IMR-90 (cell line): ENCODE measurements at regions not wholly inside any gene's neighbourhood (a gene's known extent, or its start where the extent isn't known, plus 50 kb on each side); places are given as distances from the start of the nearest gene placed in this dataset.

ENCODE experiments used
- ATAC-seq: fragments of 200-7000 bp; cut with Tn5 transposase; 2 replicates; pipeline ENCODE4 v1.9.1; 2020; ENCODE audit warnings: low read depth, mild to moderate bottlenecking, moderate library complexity
- BruUV-seq: library from RNA; stranded (reverse); fragments of 400-500 nt; replicated peaks from 2 replicates; lab custom pipeline; 2021; lab: Mats Ljungman, UMichigan
- CTCF ChIA-PET: fragments of 300-600 bp; formaldehyde crosslinking; extraction: SDS; loops from one replicate; lab custom pipeline; 2021; ENCODE audit warnings: antibody characterized with exemption; lab: Yijun Ruan, JAX
- POLR2A ChIA-PET: fragments of 300-600 bp; sonication (Branson Sonifier 250); formaldehyde crosslinking; loops from one replicate; lab custom pipeline; 2022; ENCODE audit warnings: antibody characterized with exemption; ENCODE audit not compliant: unreplicated experiment; lab: Charles Lee
- DNase-seq: peaks from one replicate; pipeline ENCODE4 v3.0.0; 2013
- H2AFZ ChIP-seq: replicated peaks from 2 replicates; pipeline ENCODE3; 2013; ENCODE audit warnings: low read length, mild to moderate bottlenecking; ENCODE audit not compliant: poor library complexity
- H2AK5ac ChIP-seq: 2 replicates; pipeline ENCODE4 v1.6.1; 2013; ENCODE audit warnings: low read depth, low read length, inconsistent platforms
- H2AK9ac ChIP-seq: replicated peaks from 2 replicates; pipeline ENCODE3; 2013; ENCODE audit warnings: mild to moderate bottlenecking, low read depth, low read length, moderate library complexity; ENCODE audit not compliant: poor library complexity
- H2BK120ac ChIP-seq: 2 replicates; pipeline ENCODE4 v1.6.1; 2013; ENCODE audit warnings: low read depth, low read length, inconsistent platforms
- H2BK15ac ChIP-seq: 3 replicates; pipeline ENCODE4 v1.6.1; 2013; ENCODE audit warnings: low read depth, low read length, inconsistent platforms
- H2BK20ac ChIP-seq: 2 replicates; pipeline ENCODE4 v1.6.1; 2013; ENCODE audit warnings: low read depth, mild to moderate bottlenecking, inconsistent platforms, low read length, moderate library complexity
- H2BK5ac ChIP-seq: 2 replicates; pipeline ENCODE4 v1.6.1; 2013; ENCODE audit warnings: mild to moderate bottlenecking, low read depth, low read length, inconsistent platforms; ENCODE audit not compliant: poor library complexity, severe bottlenecking
- H3K14ac ChIP-seq: replicated peaks from 2 replicates; pipeline ENCODE4 v1.6.1; 2013; ENCODE audit warnings: low read depth, low read length, inconsistent platforms
- H3K18ac ChIP-seq: 2 replicates; pipeline ENCODE4 v1.6.1; 2013; ENCODE audit warnings: low read depth, low read length, control low read depth
- H3K23ac ChIP-seq: 2 replicates; pipeline ENCODE4 v1.6.1; 2013; ENCODE audit warnings: low read depth, low read length, inconsistent platforms
- H3K27ac ChIP-seq: 2 replicates; pipeline ENCODE4 v1.5.1; 2013; ENCODE audit warnings: mild to moderate bottlenecking, control low read depth, low read length; ENCODE audit not compliant: insufficient read depth
- H3K27me3 ChIP-seq: 2 replicates; pipeline ENCODE4 v1.6.1; 2013; ENCODE audit warnings: low read length; ENCODE audit not compliant: control insufficient read depth, insufficient read depth
- H3K36me3 ChIP-seq: 2 replicates; pipeline ENCODE4 v1.6.1; 2013; ENCODE audit warnings: low read length, mixed read lengths; ENCODE audit not compliant: control insufficient read depth, insufficient read depth
- H3K4ac ChIP-seq: 2 replicates; pipeline ENCODE4 v1.6.1; 2013; ENCODE audit warnings: low read depth, low read length, inconsistent platforms
- H3K4me1 ChIP-seq: 2 replicates; pipeline ENCODE4 v1.6.1; 2013; ENCODE audit warnings: low read length, mixed read lengths; ENCODE audit not compliant: control insufficient read depth, insufficient read depth
- H3K4me2 ChIP-seq: 2 replicates; pipeline ENCODE4 v1.6.1; 2013; ENCODE audit warnings: low read depth, mild to moderate bottlenecking, control low read depth, low read length, moderate library complexity
- H3K4me3 ChIP-seq: 2 replicates; pipeline ENCODE4 v1.5.1; 2013; ENCODE audit warnings: low read depth, mild to moderate bottlenecking, control low read depth, low read length, moderate library complexity; ENCODE audit not compliant: insufficient read depth
- H3K56ac ChIP-seq: 2 replicates; pipeline ENCODE4 v1.6.1; 2013; ENCODE audit warnings: low read length, inconsistent platforms; ENCODE audit not compliant: insufficient read depth; ENCODE audit errors: extremely low read depth
- H3K79me1 ChIP-seq, 2 experiments: 2 replicates each; pipeline ENCODE4 v1.6.1; 2013; ENCODE audit warnings: low read length in 2 of 2, inconsistent platforms in 1 of 2, low read depth in 1 of 2
- H3K9ac ChIP-seq: 2 replicates; pipeline ENCODE4 v1.6.1; 2013; ENCODE audit warnings: low read depth, low read length, control low read depth
- H3K9me1 ChIP-seq: 2 replicates; pipeline ENCODE4 v1.6.1; 2013; ENCODE audit warnings: low read length, inconsistent platforms; ENCODE audit not compliant: insufficient read depth
- H3K9me3 ChIP-seq: 2 replicates; pipeline ENCODE4 v1.6.1; 2013; ENCODE audit warnings: low read length; ENCODE audit not compliant: control insufficient read depth, insufficient read depth
- H4K20me1 ChIP-seq: 2 replicates; pipeline ENCODE4 v1.6.1; 2013; ENCODE audit warnings: low read length, inconsistent platforms; ENCODE audit not compliant: insufficient read depth
- H4K5ac ChIP-seq: 2 replicates; pipeline ENCODE4 v1.6.1; 2013; ENCODE audit warnings: mild to moderate bottlenecking, low read depth, low read length, control low read depth
- H4K8ac ChIP-seq, 2 experiments: 2 replicates each; pipeline ENCODE4 v1.6.1; 2013; ENCODE audit warnings: low read depth in 2 of 2, low read length in 2 of 2, control low read depth in 1 of 2, inconsistent platforms in 1 of 2
- H4K91ac ChIP-seq: 2 replicates; pipeline ENCODE4 v1.6.1; 2013; ENCODE audit warnings: low read depth, low read length, inconsistent platforms; ENCODE audit not compliant: insufficient read depth
- BHLHE40 ChIP-seq: fragments of 150-350 bp; IDR thresholded peaks from 2 replicates; pipeline ENCODE4 v1.6.1; 2016; ENCODE audit warnings: mild to moderate bottlenecking, low read depth, low read length
- CEBPB ChIP-seq: IDR thresholded peaks from 2 replicates; pipeline ENCODE4 v1.6.1; 2012; ENCODE audit warnings: low read depth, low read length, improper control_type of control experiment
- CHD1 ChIP-seq: IDR thresholded peaks from 2 replicates; pipeline ENCODE4 v1.6.1; 2012; ENCODE audit warnings: low read depth, low read length, improper control_type of control experiment
- ELK1 ChIP-seq: fragments of 150-350 bp; IDR thresholded peaks from 2 replicates; pipeline ENCODE4 v1.6.1; 2016; ENCODE audit warnings: low read depth, mild to moderate bottlenecking, low read length, moderate library complexity, borderline replicate concordance
- FOS ChIP-seq: fragments of 150-350 bp; IDR thresholded peaks from 2 replicates; pipeline ENCODE4 v1.6.1; 2016; ENCODE audit warnings: low read depth, low read length
- MAFK ChIP-seq: IDR thresholded peaks from 2 replicates; pipeline ENCODE4 v1.6.1; 2012; ENCODE audit warnings: low read depth, low read length, improper control_type of control experiment
- POLR2A ChIP-seq: IDR thresholded peaks from 2 replicates; pipeline ENCODE4 v1.6.1; 2012; ENCODE audit warnings: mild to moderate bottlenecking, low read depth, low read length
- RAD21 ChIP-seq: IDR thresholded peaks from 2 replicates; pipeline ENCODE4 v1.6.1; 2012; ENCODE audit warnings: low read length, improper control_type of control experiment
- RCOR1 ChIP-seq: IDR thresholded peaks from 2 replicates; pipeline ENCODE4 v1.6.1; 2012; ENCODE audit warnings: mild to moderate bottlenecking, low read length, improper control_type of control experiment; ENCODE audit not compliant: insufficient replicate concordance
- RFX5 ChIP-seq: IDR thresholded peaks from 2 replicates; pipeline ENCODE4 v1.8.0; 2012; ENCODE audit warnings: low read depth, mild to moderate bottlenecking, low read length, moderate library complexity
- SMC3 ChIP-seq: fragments of 150-350 bp; IDR thresholded peaks from 2 replicates; pipeline ENCODE4 v1.6.1; 2016; ENCODE audit warnings: low read depth, mild to moderate bottlenecking, antibody characterized with exemption, low read length, moderate library complexity
- WGBS, 2 experiments: methylation state at CpG; one replicate each; pipeline versions ENCODE4 v1.1.5 to v1.1.7; 2013; ENCODE audit warnings: missing lambda C conversion rate in 2 of 2; ENCODE audit not compliant: insufficient read length in 1 of 2; ENCODE audit errors: extremely low coverage in 2 of 2; 5-methylcytosine and 5-hydroxymethylcytosine counted together
- dilution Hi-C: fragments of 300-500 bp; cut with HindIII; formaldehyde crosslinking; loops from one replicate; pipeline ENCODE4 v1.14.3; 2018; ENCODE audit warnings: low sequenced_read_pairs; ENCODE audit not compliant: unreplicated experiment
- in situ Hi-C: fragments of 300-500 bp; cut with MboI; formaldehyde crosslinking; loops from 3 replicates; pipeline ENCODE4 v1.14.3; 2019; ENCODE audit warnings: low sequenced_read_pairs, inconsistent platforms, mixed read lengths
- intact Hi-C: fragments of 100-400 bp; cut with micrococcal nuclease; formaldehyde crosslinking; loops from 2 replicates; pipeline ENCODE4 v1.10.0; 2022

- Histone ChIP-seq H2BK20ac (no peak overlapping the region), H3K4ac (no peak overlapping the region), H3K4me1 (no peaks in the 10 kb centered on the region), H4K5ac (no peak overlapping the region), H3K23ac (no peak overlapping the region), H4K91ac (no peak overlapping the region), H2AFZ (no peak overlapping the region), H3K27ac (no peak overlapping the region), H3K9me3 (peaks cover 4% of the 10 kb centered on the region), H4K8ac (no peak overlapping the region), H3K4me3 (no peak overlapping the region), H4K20me1 (no peaks in the 10 kb centered on the region), H3K27me3 (no peaks in the 10 kb centered on the region), H2BK5ac (no peak overlapping the region), H3K9ac (no peak overlapping the region), H3K4me2 (no peak overlapping the region), H3K36me3 (no peaks in the 10 kb centered on the region), H2AK9ac (no peak overlapping the region), H3K14ac (no peak overlapping the region), H3K56ac (no peak overlapping the region), H3K18ac (no peak overlapping the region), H2BK15ac (no peak overlapping the region), H3K79me1 (no peaks in the 10 kb centered on the region), H3K9me1 (0 out of 2 replicates have a peak, but pooled peaks cover 3% of the 10 kb centered on the region), H2AK5ac (no peak overlapping the region), H2BK120ac (no peak overlapping the region)
- dilution Hi-C loops, result no loop called here
- in situ Hi-C loops, result no loop called here
- CTCF ChIA-PET, result interaction anchor here (0.6 kb wide), 2 partner anchors 99 to 196 kb away, joined by 3 to 6 read pairs; no protein-coding TSS in a partner anchor
- intact Hi-C loops, result no loop called here
- no CpG with 5 or more reads among the region's 1 CpG for WGBS, 2 experiments
- POLR2A ChIA-PET, result no interaction called here
- no peak for DNase-seq
- no peak for ATAC-seq
- TF ChIP-seq MAFK (no peak), RFX5 (no peak), SMC3 (no peak), CHD1 (no peak), FOS (no peak), POLR2A (no peak), BHLHE40 (no peak), CEBPB (no peak), RCOR1 (no peak), ELK1 (no peak), RAD21 (no peak)
- BruUV-seq, result no TSS peak
Measured at GRCh38 chr2:234852035-234852434, 99.8 kb upstream of the SH3BP4 start.
